Testis (tissue), 2 donors: ENCODE measurements at regions not wholly inside any gene's neighbourhood (a gene's known extent, or its start where the extent isn't known, plus 50 kb on each side); places are given as distances from the start of the nearest gene placed in this dataset.

ENCODE experiments used
- DNase-seq: peaks from one replicate; pipeline ENCODE4 v3.0.0-alpha.2; 2019
- H3K27ac ChIP-seq, 2 donors: fragments of 200-600 bp; sonication (generic); one replicate each; pipeline ENCODE4 v1.5.1; 2019
- H3K27me3 ChIP-seq: fragments of 200-600 bp; sonication (generic); one replicate; pipeline ENCODE4 v1.5.1; 2019
- H3K36me3 ChIP-seq: fragments of 200-600 bp; sonication (generic); one replicate; pipeline ENCODE4 v1.5.1; 2017; ENCODE audit warnings: low read depth; ENCODE audit errors: missing control alignments
- H3K4me1 ChIP-seq: fragments of 200-600 bp; sonication (generic); one replicate; pipeline ENCODE4 v1.5.1; 2019
- H3K4me3 ChIP-seq, 2 donors: fragments of 200-600 bp; sonication (generic); one replicate each; pipeline ENCODE4 v1.5.1; 2017 to 2019
- H3K9me3 ChIP-seq: fragments of 200-600 bp; sonication (generic); one replicate; pipeline ENCODE4 v1.5.1; 2017
- CTCF ChIP-seq, 3 experiments: fragments of 450-650 bp in 2 of 3; fragments of 200-600 bp in 1 of 3; sonication (generic) in 1 of 3; IDR thresholded peaks; one replicate each; pipeline ENCODE4 v1.5.1; 2016 to 2019; ENCODE audit warnings: antibody characterized with exemption in 3 of 3, mild to moderate bottlenecking in 2 of 3, moderate library complexity in 1 of 3
- POLR2A ChIP-seq: fragments of 450-650 bp; IDR thresholded peaks from one replicate; pipeline ENCODE4 v1.6.1; 2017; ENCODE audit warnings: antibody characterized with exemption, mild to moderate bottlenecking, moderate library complexity
- WGBS, 2 donors: methylation state at CpG; one replicate each; pipeline ENCODE4 v1.1.5; 2018; 5-methylcytosine and 5-hydroxymethylcytosine counted together
- intact Hi-C: fragments of 100-400 bp; cut with DNase I; formaldehyde crosslinking; loops from one replicate; pipeline ENCODE4 v1.15.1; 2023; ENCODE audit warnings: low total_unique reads

- H3K27me3 ChIP-seq, result no peaks in the 10 kb centered on the region
- no peak overlapping the region for H3K27ac ChIP-seq
- DNase-seq, result no peak
- intact Hi-C loops, result no loop called here
- H3K9me3 ChIP-seq, result no peaks in the 10 kb centered on the region
- no peak overlapping the region for H3K4me3 ChIP-seq
- H3K4me1 ChIP-seq, result no peaks in the 10 kb centered on the region
- WGBS, 2 donors, result 72 to 75% methylated on average over 10 of the region's 10 CpGs
- no peaks in the 10 kb centered on the region for H3K36me3 ChIP-seq
- TF ChIP-seq POLR2A (no peak), CTCF (IDR thresholded peaks at IDR 0.05) (no peak)
Observed at GRCh38 chr9:18114559-18115475, 359.1 kb upstream of the ADAMTSL1 start.

GRCh38 chr9:18118268-18118667 lies 355.7 kb upstream of the ADAMTSL1 start:
- H3K36me3 ChIP-seq, result no peaks in the 10 kb centered on the region
- no peak overlapping the region for H3K4me3 ChIP-seq
- intact Hi-C loops, result no loop called here
- no peaks in the 10 kb centered on the region for H3K4me1 ChIP-seq
- no peak for DNase-seq
- no peak overlapping the region for H3K27ac ChIP-seq
- TF ChIP-seq POLR2A (no peak), CTCF (IDR thresholded peaks at IDR 0.05) (no peak)
- no peaks in the 10 kb centered on the region for H3K27me3 ChIP-seq
- no peaks in the 10 kb centered on the region for H3K9me3 ChIP-seq

GRCh38 chr9:18122171-18122570 lies 351.8 kb upstream of the ADAMTSL1 start:
- TF ChIP-seq POLR2A (no peak), CTCF (IDR thresholded peaks at IDR 0.05) (no peak)
- H3K4me3 ChIP-seq, result no peak overlapping the region
- intact Hi-C loops, result no loop called here
- WGBS, 2 donors, result 58 to 67% methylated on average over 1 of the region's 1 CpG
- H3K4me1 ChIP-seq, result peaks cover 6% of the 10 kb centered on the region
- H3K27me3 ChIP-seq, result no peaks in the 10 kb centered on the region
- H3K27ac ChIP-seq, result no peak overlapping the region
- DNase-seq, result no peak
- no peaks in the 10 kb centered on the region for H3K9me3 ChIP-seq
- H3K36me3 ChIP-seq, result no peaks in the 10 kb centered on the region

GRCh38 chr9:18124760-18125159 lies 349.2 kb upstream of the ADAMTSL1 start:
- H3K27me3 ChIP-seq, result no peaks in the 10 kb centered on the region
- intact Hi-C loops, result no loop called here
- no peaks in the 10 kb centered on the region for H3K36me3 ChIP-seq
- no peaks in the 10 kb centered on the region for H3K9me3 ChIP-seq
- DNase-seq, result no peak
- peaks cover 9% of the 10 kb centered on the region for H3K4me1 ChIP-seq
- H3K27ac ChIP-seq, result no peak overlapping the region
- TF ChIP-seq CTCF (IDR thresholded peaks at IDR 0.05), result no peak
- no peak for TF ChIP-seq POLR2A
- WGBS, 2 donors, result 63 to 64% methylated on average over 1 of the region's 1 CpG
- H3K4me3 ChIP-seq, result no peak overlapping the region
